Type B pancreatic cell (in vitro differentiated cells): ENCODE measurements at regions not wholly inside any gene's neighbourhood (a gene's known extent, or its start where the extent isn't known, plus 50 kb on each side); places are given as distances from the start of the nearest gene placed in this dataset.

Source experiments
- DNase-seq: peaks from one replicate; pipeline ENCODE4 v3.0.0; 2021; ENCODE audit warnings: mixed read lengths; ENCODE audit not compliant: unreplicated experiment; ENCODE audit errors: extremely low spot score
- H3K27ac Mint-ChIP-seq: 2 replicates; pipeline ENCODE4 v1.8.0; 2021; ENCODE audit warnings: mild to moderate bottlenecking, mixed read lengths
- H3K27me3 Mint-ChIP-seq: 2 replicates; pipeline ENCODE4 v1.8.0; 2021; ENCODE audit warnings: mixed read lengths
- H3K36me3 Mint-ChIP-seq: 2 replicates; pipeline ENCODE4 v1.8.0; 2021; ENCODE audit warnings: mixed read lengths
- H3K4me1 Mint-ChIP-seq: one replicate; pipeline ENCODE4 v1.8.0; 2021; ENCODE audit warnings: mixed read lengths; ENCODE audit not compliant: unreplicated experiment
- H3K4me3 Mint-ChIP-seq: 2 replicates; pipeline ENCODE4 v1.8.0; 2021; ENCODE audit warnings: mild to moderate bottlenecking, mixed read lengths
- H3K9me3 Mint-ChIP-seq: 2 replicates; pipeline ENCODE4 v1.8.0; 2021; ENCODE audit warnings: mixed read lengths
- CTCF ChIP-seq: fragments of 200-600 bp; sonication (generic); conservative IDR thresholded peaks from 2 replicates; pipeline ENCODE4 v1.5.0; 2021; ENCODE audit warnings: antibody characterized with exemption, mild to moderate bottlenecking

DNA sequence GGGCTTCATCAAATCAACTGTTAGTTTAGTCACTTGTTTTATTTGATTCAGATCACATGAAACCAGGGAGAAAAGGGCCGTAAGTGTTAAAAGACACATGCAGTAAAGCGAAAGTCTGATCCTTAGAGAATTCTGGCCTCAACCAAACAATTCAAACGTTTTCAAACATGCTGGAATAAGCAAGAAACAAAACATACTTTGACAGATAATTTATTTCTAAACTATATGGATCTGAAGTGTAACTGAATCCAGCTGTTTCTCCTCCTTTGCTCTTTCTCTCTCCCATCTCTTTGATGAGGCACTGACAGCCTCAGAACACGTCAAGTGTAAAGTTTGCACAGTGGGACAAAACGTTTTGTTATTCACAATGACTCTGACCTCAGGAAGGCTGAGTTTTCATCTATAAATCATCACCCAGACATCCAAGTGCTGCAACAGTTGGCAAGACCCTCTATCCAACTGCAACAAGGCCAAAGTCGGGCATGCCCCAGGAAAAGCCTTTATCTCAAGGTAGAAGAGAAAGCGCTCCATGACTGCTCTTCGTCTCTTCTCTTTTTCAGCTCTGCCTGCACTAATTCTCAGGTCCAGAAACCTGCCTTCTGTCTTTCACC is 267.1 kb upstream of the MYOCD start:
- H3K27me3 Mint-ChIP-seq: no peaks in the 10 kb centered on the region
- H3K27ac Mint-ChIP-seq: no peak overlapping the region
- H3K4me3 Mint-ChIP-seq: no peak overlapping the region
- peaks cover 20% of the 10 kb centered on the region for H3K4me1 Mint-ChIP-seq
- H3K9me3 Mint-ChIP-seq: peaks cover 5% of the 10 kb centered on the region
- DNase-seq: no peak
- no peak for TF ChIP-seq CTCF
- H3K36me3 Mint-ChIP-seq: no peaks in the 10 kb centered on the region

GRCh38 chr17:12402963-12403622 is 262.6 kb upstream of the MYOCD start:
- Mint-ChIP-seq H3K27ac (no peak overlapping the region), H3K27me3 (no peaks in the 10 kb centered on the region)
- DNase-seq: no peak

GRCh38 chr17:12403881-12404398 is 261.8 kb upstream of the MYOCD start:
- no peak for DNase-seq
- no peaks in the 10 kb centered on the region for H3K9me3 Mint-ChIP-seq
- H3K4me3 Mint-ChIP-seq: no peak overlapping the region
- TF ChIP-seq CTCF: no peak
- H3K27me3 Mint-ChIP-seq: no peaks in the 10 kb centered on the region
- no peak overlapping the region for H3K27ac Mint-ChIP-seq
- H3K4me1 Mint-ChIP-seq: peaks cover 12% of the 10 kb centered on the region
- H3K36me3 Mint-ChIP-seq: no peaks in the 10 kb centered on the region

More at GRCh38 chr17:12402963-12403622, 262.6 kb upstream of the MYOCD start:
- Mint-ChIP-seq H3K9me3 (no peaks in the 10 kb centered on the region), H3K36me3 (no peaks in the 10 kb centered on the region), H3K4me1 (peaks cover 18% of the 10 kb centered on the region), H3K4me3 (no peak overlapping the region)
- no peak for TF ChIP-seq CTCF

- H3K4me3 Mint-ChIP-seq: no peak overlapping the region
These were observed 259.0 kb upstream of the MYOCD start for GRCh38 chr17:12406623-12407215.

More at GRCh38 chr17:12406623-12407215, 259.0 kb upstream of the MYOCD start:
- H3K36me3 Mint-ChIP-seq: no peaks in the 10 kb centered on the region
- no peak for DNase-seq
- H3K9me3 Mint-ChIP-seq: no peaks in the 10 kb centered on the region
- H3K27me3 Mint-ChIP-seq: no peaks in the 10 kb centered on the region
- no peak overlapping the region for H3K27ac Mint-ChIP-seq
- TF ChIP-seq CTCF: no peak
- H3K4me1 Mint-ChIP-seq: peaks cover 5% of the 10 kb centered on the region
